ENCODE measurements at regions not wholly inside any gene's neighbourhood (a gene's known extent, or its start where the extent isn't known, plus 50 kb on each side); places are given as distances from the start of the nearest gene placed in this dataset.

- TF ChIP-seq CTCF (conservative IDR thresholded peaks at IDR 0.05; ENCODE audit: low read depth, low read length) (no peak), EZH2 (IDR thresholded peaks at IDR 0.05; ENCODE audit: borderline replicate concordance, low read depth, low read length, poor library complexity, severe bottlenecking) (no peak)
- no peaks in the 10 kb centered on the region for H3K36me3 ChIP-seq (ENCODE audit: insufficient read depth, low read length, poor library complexity, severe bottlenecking)
- H3K27me3 ChIP-seq (replicated peaks; ENCODE audit: insufficient read depth, low read depth, low read length, poor library complexity): no peaks in the 10 kb centered on the region
- intact Hi-C loops (cut with micrococcal nuclease; ENCODE audit: unreplicated experiment): no loop called here
- no peak for DNase-seq (ENCODE audit: low spot score)
- no peak overlapping the region for H3K27ac ChIP-seq (ENCODE audit: low read depth, low read length, poor library complexity, severe bottlenecking)
- H3K9me3 ChIP-seq (ENCODE audit: low read depth, low read length, poor library complexity, severe bottlenecking): no peaks in the 10 kb centered on the region
- peaks cover 12% of the 10 kb centered on the region for H3K4me1 ChIP-seq (ENCODE audit: insufficient read depth, low read length, poor library complexity, severe bottlenecking)
- CTCF ChIA-PET: no interaction called here
- POLR2A ChIA-PET (ENCODE audit: low non-redundant PET): no interaction called here
- no peak overlapping the region for H3K4me3 ChIP-seq (ENCODE audit: low read depth, low read length, poor library complexity, severe bottlenecking)
- no TSS peak for BruUV-seq (replicated peaks)
Observed at GRCh38 chr2:217309056-217309455, 449.2 kb upstream of the TNP1 start.

DNA sequence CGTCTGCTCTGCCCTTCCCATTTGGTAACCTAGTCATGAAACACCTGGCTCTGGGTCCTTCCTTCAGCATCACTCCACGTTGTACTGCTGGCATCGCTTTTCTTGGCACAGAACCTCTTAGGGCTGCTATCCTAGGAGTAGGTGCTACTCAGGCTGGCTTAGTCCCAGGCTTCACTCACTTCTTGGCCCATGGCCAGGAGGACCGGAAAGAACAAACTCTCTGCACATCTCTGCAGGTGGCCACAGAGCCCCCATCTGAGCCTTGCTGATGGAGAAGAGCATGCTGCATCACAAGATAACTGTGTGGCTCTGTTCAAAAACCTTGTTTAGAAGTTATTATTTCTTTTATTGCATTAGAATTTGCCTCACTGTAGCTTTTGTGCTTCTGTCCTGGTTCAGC is 447.2 kb upstream of the TNP1 start:
- ChIA-PET CTCF (no interaction called here), POLR2A (ENCODE audit: low non-redundant PET) (no interaction called here)
- Histone ChIP-seq H3K27me3 (replicated peaks; ENCODE audit: insufficient read depth, low read depth, low read length, poor library complexity) (no peaks in the 10 kb centered on the region), H3K4me3 (ENCODE audit: low read depth, low read length, poor library complexity, severe bottlenecking) (no peak overlapping the region), H3K4me1 (ENCODE audit: insufficient read depth, low read length, poor library complexity, severe bottlenecking) (no peaks in the 10 kb centered on the region), H3K9me3 (ENCODE audit: low read depth, low read length, poor library complexity, severe bottlenecking) (no peaks in the 10 kb centered on the region), H3K36me3 (ENCODE audit: insufficient read depth, low read length, poor library complexity, severe bottlenecking) (no peaks in the 10 kb centered on the region), H3K27ac (ENCODE audit: low read depth, low read length, poor library complexity, severe bottlenecking) (no peak overlapping the region)
- DNase-seq (ENCODE audit: low spot score): peak; percentile 37
- no TSS peak for BruUV-seq (replicated peaks)
- TF ChIP-seq EZH2 (IDR thresholded peaks at IDR 0.05; ENCODE audit: borderline replicate concordance, low read depth, low read length, poor library complexity, severe bottlenecking): no peak
- no peak for TF ChIP-seq CTCF (conservative IDR thresholded peaks at IDR 0.05; ENCODE audit: low read depth, low read length)
- intact Hi-C loops (cut with micrococcal nuclease; ENCODE audit: unreplicated experiment): no loop called here

DNA sequence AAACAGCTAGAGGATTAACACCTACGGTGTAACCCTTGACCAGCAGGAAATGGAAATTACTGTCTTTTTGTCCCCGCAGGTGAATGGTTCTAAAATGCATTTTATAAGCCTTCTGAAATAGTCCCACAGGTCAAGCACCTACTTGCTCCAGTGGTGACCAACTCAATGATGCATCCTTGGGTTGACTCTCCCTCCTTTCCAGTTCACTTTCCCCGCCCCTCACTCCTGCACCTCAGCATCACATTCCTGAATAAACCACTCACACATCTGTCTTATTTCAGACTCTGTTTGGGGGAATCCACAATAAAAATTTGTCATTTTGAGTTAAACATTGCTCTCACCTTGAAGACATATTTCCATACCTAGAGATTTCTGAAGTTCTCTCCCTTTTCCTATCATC is 446.0 kb upstream of the TNP1 start:
- intact Hi-C loops (cut with micrococcal nuclease; ENCODE audit: unreplicated experiment): no loop called here
- BruUV-seq (replicated peaks): no TSS peak
- H3K27me3 ChIP-seq (replicated peaks; ENCODE audit: insufficient read depth, low read depth, low read length, poor library complexity): no peaks in the 10 kb centered on the region
- DNase-seq (ENCODE audit: low spot score): no peak
- ChIA-PET CTCF (no interaction called here), POLR2A (ENCODE audit: low non-redundant PET) (no interaction called here)
- no peak overlapping the region for H3K4me3 ChIP-seq (ENCODE audit: low read depth, low read length, poor library complexity, severe bottlenecking)
- no peaks in the 10 kb centered on the region for H3K36me3 ChIP-seq (ENCODE audit: insufficient read depth, low read length, poor library complexity, severe bottlenecking)
- no peaks in the 10 kb centered on the region for H3K9me3 ChIP-seq (ENCODE audit: low read depth, low read length, poor library complexity, severe bottlenecking)
- H3K4me1 ChIP-seq (ENCODE audit: insufficient read depth, low read length, poor library complexity, severe bottlenecking): no peaks in the 10 kb centered on the region
- TF ChIP-seq EZH2 (IDR thresholded peaks at IDR 0.05; ENCODE audit: borderline replicate concordance, low read depth, low read length, poor library complexity, severe bottlenecking): no peak
- TF ChIP-seq CTCF (conservative IDR thresholded peaks at IDR 0.05; ENCODE audit: low read depth, low read length): no peak
- H3K27ac ChIP-seq (ENCODE audit: low read depth, low read length, poor library complexity, severe bottlenecking): no peak overlapping the region
